ENCODE measurements at regions not wholly inside any gene's neighbourhood (a gene's known extent, or its start where the extent isn't known, plus 50 kb on each side); places are given as distances from the start of the nearest gene placed in this dataset.

DNA sequence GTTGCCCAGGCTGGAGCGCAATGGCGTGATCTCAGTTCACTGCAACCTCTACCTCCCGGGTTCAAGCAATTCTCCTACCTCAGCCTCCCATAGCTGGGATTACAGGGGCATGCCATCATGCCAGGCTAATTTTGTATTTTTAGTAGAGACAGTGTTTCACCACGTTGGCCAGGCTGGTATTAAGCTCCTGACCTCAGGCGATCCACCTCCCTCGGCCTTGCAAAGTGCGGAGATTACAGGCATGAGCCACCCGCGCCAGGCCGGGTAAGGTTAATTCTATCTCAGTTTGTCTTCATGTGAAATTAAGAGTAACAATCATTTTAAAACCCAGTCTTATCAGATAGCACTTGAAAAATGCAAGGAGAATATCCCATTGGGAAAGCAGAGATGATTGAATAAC lies 1681.7 kb upstream of the DDX18 start:
- TF ChIP-seq, protein P1, sequence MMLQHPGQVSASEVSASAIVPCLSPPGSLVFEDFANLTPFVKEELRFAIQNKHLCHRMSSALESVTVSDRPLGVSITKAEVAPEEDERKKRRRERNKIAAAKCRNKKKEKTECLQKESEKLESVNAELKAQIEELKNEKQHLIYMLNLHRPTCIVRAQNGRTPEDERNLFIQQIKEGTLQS (IDR thresholded peaks at IDR 0.05; ENCODE audit: insufficient read depth, low read depth, low read length), result no peak
- TF ChIP-seq, protein P2, sequence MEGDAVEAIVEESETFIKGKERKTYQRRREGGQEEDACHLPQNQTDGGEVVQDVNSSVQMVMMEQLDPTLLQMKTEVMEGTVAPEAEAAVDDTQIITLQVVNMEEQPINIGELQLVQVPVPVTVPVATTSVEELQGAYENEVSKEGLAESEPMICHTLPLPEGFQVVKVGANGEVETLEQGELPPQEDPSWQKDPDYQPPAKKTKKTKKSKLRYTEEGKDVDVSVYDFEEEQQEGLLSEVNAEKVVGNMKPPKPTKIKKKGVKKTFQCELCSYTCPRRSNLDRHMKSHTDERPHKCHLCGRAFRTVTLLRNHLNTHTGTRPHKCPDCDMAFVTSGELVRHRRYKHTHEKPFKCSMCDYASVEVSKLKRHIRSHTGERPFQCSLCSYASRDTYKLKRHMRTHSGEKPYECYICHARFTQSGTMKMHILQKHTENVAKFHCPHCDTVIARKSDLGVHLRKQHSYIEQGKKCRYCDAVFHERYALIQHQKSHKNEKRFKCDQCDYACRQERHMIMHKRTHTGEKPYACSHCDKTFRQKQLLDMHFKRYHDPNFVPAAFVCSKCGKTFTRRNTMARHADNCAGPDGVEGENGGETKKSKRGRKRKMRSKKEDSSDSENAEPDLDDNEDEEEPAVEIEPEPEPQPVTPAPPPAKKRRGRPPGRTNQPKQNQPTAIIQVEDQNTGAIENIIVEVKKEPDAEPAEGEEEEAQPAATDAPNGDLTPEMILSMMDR (IDR thresholded peaks at IDR 0.05; ENCODE audit: control extremely low read depth in 1 of 3, insufficient read depth in 1 of 3, low read depth in 1 of 3, low read length in 3 of 3), result no peak
- TF ChIP-seq POLR2AphosphoS5 (IDR thresholded peaks at IDR 0.05; ENCODE audit: low read depth, low read length) (no peak), EZH2 (IDR thresholded peaks at IDR 0.05; ENCODE audit: low read depth, low read length, severe bottlenecking) (no peak), SIX5 (IDR thresholded peaks at IDR 0.05; ENCODE audit: low read depth, low read length) (no peak), POLR2A (IDR thresholded peaks at IDR 0.05; ENCODE audit: control extremely low read depth in 1 of 2, low read depth in 2 of 2, low read length in 2 of 2) (no peak), POU5F1 (IDR thresholded peaks at IDR 0.05; ENCODE audit: low read depth, low read length) (no peak), EGR1 (IDR thresholded peaks at IDR 0.05; ENCODE audit: borderline replicate concordance, low read depth, low read length) (no peak), RFX5 (IDR thresholded peaks at IDR 0.05; ENCODE audit: borderline replicate concordance, low read depth, low read length) (no peak)

Data from H1 (cell line).